HG03060 (cell line): ENCODE measurements at regions not wholly inside any gene's neighbourhood (a gene's known extent, or its start where the extent isn't known, plus 50 kb on each side); places are given as distances from the start of the nearest gene placed in this dataset.

Source experiments
- ATAC-seq: cut with Tn5 transposase; IDR thresholded peaks from one replicate; pipeline ENCODE4 v1.9.1; 2021; ENCODE audit warnings: low read depth, moderate number of reproducible peaks; ENCODE audit not compliant: unreplicated experiment

GRCh38 chr22:47592791-47593190, 830.3 kb downstream of the TBC1D22A start:
- no peak for ATAC-seq

DNA sequence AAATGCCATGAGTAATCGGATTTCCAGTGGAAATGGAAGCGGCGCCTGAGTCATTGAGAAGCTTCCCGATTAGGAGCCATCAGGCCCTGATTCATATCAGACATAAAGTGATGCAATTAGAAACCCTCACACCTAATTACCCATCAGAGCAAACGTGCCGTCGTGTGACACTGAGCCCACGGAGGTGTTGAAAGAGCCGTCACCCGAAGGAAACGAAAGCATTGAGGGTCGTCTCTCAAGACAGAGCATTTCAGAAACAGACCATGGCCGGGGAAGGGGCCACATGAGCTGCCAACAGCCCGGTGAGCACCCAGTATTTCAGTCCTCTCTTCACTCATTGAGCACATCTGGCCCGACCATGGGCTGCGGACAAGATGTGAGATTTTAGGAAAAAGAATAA, 829.3 kb downstream of the TBC1D22A start:
- ATAC-seq: no peak

DNA sequence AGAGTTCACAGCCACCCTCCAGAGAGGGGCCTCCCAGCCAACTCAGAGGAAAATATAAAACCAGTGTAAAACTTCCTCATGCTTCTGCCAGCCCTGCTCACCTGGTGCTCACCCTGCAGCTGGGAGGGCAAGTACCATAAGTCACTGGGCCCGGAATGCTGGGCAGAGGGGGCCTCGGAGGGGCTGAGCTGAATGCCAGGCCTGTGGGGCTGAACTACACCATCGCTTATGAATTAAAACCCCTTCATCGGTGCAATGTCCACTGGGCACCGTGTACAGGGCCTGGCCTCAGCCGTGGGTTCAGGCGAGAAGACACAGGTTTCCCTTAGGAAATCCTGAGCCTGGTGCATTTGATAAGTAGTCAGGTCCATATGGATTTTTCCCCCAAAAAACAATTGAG, 828.6 kb downstream of the TBC1D22A start:
- no peak for ATAC-seq

DNA sequence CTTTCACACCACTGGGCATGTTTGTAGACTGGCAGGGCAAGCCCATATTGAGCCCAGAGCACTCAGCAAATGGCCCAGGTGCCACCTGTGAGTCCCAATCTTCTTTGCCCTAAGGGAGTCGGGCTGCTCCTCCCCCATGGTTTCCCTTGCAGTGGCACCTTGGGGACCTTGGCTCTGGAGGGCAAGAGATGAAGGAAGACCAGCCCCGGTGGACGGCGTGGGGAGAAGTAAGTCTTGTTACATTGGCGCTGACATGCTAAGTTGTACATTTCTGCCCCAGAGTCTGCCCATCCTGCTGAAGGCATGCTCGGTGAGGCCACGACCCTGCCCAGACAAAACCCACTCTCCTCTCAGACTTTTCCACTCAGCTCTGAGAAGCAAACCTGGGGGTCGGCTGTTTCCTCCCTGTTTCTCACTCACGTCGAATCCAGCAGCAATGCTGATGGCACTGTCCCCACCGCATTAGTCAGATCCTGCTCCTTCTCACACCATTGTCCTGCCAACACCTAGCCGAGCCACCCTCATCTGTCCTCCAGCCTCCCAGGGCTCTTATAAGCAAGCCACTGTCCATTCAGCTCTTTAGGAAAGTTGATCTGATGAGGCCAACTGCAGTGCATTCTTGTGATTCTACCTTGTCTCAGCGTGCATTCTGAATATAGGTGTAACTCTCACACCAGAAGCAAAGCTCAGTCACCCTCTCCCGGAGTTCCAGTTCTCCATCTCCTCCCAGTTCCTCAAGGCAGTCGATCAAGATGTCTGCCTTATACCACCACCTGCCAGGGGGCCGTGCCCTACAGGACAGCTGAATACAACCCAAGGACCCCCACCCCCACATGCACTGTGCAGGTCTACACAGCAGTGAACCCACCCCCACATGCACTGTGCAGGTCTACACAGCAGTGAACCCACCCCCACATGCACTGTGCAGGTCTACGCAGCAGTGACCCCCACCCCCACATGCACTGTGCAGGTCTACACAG, 827.1 kb downstream of the TBC1D22A start:
- ATAC-seq: no peak

DNA sequence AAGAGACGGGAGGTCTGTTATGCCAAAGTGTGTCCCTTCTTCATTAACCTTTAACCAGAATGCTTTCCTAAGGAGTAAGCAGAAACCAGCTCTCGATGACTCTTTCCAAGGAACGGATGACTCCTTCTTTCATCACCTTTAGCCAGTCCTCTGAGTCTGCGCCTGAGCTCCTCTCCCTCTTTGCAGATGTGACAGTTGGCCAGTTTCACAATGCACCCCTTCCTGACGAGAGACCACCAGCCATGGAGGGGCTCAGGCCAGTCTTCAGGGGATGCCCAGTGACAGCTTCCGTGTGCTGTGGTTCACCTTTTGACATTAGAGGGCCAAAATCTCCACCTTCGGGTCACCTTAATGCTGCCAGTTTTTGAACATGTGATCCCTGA, 826.1 kb downstream of the TBC1D22A start:
- ATAC-seq: no peak

DNA sequence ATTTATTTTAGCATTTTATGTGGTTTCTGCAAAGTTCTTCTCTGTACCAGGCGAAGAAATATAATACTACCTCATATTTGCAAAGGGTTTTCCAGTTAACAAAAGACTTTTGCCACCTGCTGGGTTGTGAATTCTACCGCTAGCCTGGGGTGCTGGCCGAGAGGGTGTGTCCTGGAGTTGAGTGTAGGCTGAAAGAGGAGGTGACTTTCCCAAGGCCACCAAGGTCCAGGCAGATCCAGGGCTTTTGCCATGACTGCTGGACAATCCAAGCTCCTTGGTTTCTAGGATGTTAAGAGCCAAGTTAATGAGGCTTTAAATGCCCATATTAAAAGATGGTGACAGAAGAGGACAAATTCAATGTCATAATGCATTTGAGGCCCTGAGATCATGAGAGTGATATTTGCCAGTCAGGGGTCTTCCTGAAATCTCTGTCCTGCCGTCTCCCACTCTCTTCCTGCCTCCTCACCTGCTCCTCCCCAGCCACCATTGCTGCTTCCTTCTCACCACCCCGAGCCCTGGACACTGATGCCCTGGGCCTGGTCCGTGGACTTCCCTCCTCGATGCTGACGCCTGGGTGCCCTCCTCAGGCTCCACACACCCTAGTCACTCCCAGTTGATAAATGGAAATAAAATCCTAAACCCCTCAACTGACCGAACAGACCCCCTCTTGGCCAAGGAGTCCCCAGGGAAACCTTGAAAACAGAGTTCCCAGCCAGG, 825.6 kb downstream of the TBC1D22A start:
- no peak for ATAC-seq

GRCh38 chr22:47587361-47587760, 824.9 kb downstream of the TBC1D22A start:
- ATAC-seq: no peak

- ATAC-seq: no peak
These were observed 824.5 kb downstream of the TBC1D22A start for GRCh38 chr22:47586946-47587345.

- no peak for ATAC-seq
These were observed 823.6 kb downstream of the TBC1D22A start for GRCh38 chr22:47586038-47586437.

DNA sequence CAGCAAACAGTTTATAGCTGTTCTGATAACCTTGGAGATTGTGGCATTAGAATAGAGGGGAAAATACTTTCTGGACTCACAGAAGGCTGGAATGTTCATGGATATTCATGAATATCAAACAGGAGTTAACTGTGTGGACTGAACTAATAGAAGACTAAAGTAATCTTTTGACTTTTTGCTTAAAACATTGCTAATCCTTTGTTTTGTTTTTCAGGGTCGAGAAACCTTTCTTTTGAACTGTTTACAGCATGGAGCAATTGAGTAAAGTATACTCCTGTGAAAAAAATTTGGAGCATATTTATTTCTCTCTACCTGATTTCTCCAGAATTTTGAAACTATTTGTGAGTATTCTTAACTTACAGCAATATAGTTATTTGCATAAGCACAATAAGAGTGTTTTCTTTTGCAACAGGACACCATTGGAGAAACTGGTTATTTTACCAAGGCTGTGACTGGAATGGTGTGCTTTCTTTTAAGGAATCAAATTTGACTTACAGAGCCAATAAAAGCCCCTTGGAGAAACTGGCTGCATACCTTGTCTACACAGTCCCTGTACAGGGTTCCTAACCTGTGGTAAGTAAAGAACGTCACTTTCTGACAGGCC, 821.6 kb downstream of the TBC1D22A start:
- no peak for ATAC-seq

DNA sequence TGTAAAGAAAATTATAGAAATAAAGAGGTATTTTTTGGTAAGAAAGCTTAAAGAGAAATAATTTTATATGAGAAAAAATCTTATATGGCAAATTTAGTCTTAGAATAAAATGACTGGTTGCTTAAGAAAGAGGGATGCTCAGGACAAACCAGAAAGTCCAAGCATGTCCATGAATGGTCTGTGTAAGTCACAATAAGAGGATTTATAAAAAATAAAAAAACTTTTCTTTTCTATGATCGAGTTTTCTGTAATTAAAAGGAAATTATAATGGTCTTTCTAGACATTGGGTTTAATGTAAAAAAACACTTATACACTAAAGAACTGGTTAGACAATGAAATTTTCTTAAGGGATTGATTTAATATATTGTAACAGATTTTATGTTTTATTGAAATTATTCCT, 819.6 kb downstream of the TBC1D22A start:
- ATAC-seq: no peak

DNA sequence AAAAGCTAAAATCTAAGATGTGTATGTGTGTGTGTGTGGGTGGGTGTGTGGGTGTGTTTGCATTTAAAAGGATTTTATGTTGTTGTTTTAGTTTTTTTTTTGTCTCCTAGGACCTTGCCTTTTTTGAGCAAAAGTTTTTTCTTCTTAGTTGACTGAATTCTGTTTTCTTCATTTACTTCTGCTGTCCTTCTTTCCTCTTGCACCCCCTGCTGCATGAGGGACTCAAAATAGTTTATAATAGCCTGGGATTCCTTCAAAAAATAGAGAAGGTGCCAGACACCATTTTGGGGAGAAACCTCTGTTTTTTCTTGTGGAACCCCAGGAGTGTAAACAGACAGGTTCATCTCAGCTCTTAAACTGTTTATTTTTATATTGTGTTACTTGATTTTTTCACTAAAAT, 817.7 kb downstream of the TBC1D22A start:
- ATAC-seq: no peak

- ATAC-seq: no peak
These were observed 814.5 kb downstream of the TBC1D22A start for GRCh38 chr22:47576908-47577307.

- no peak for ATAC-seq
These were observed 812.8 kb downstream of the TBC1D22A start for GRCh38 chr22:47575291-47575690.

DNA sequence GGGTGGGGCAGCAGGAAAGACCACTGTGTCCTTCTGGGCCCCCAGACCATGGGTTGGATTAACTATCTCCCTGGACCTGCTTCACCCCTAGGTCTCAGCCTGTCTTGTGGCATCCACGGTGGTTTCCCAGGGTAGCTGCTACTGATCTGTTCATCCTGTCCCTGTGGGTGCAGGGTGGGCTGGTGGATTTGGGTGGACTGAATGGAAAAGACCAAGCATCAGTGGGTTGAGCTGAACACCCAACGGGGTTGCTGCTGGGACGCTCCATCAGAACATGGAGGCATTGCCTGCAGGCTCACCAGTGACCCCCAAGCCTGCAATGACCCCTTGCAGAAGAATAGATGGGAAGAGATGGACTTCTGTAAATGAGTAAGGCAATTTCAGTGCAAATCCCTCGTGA, 812.1 kb downstream of the TBC1D22A start:
- no peak for ATAC-seq

DNA sequence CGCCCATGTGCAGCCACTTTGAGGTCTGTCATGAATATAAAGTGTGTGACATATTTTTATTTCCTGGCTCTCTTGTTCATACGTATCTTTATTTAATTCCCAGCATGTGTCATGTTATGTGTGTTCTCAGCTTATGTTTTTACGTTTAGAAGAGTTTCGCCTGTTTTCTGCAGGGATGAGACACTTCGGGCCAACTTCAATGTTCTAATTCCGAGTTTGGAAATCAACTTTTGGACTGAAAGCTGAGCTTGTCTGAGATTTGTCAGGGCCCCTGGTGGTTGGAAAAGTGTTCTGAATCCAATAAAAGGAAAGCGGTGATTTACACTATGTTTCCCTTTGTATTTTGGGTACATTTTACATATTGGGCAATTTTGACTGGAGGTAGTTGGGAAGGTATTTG, 810.7 kb downstream of the TBC1D22A start:
- no peak for ATAC-seq

DNA sequence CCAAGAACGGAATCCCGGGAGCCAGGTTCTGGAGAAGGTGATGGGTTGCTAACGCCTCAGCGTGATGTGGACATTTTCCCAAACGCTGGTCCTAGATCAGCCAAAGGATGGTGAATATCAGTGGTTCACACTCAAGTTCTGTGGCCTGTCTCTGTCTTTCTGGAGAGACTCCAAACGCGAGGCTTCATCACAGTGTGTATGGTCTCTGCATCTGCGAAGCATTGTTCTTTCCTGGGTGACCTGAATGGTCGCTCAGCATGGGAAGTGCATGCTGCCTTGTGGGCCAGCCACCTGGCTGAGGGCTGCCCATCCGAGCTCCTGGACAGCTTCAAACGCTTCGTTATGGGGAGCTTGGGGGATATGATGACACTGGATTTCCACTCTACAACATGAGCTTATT, 810.0 kb downstream of the TBC1D22A start:
- no peak for ATAC-seq

DNA sequence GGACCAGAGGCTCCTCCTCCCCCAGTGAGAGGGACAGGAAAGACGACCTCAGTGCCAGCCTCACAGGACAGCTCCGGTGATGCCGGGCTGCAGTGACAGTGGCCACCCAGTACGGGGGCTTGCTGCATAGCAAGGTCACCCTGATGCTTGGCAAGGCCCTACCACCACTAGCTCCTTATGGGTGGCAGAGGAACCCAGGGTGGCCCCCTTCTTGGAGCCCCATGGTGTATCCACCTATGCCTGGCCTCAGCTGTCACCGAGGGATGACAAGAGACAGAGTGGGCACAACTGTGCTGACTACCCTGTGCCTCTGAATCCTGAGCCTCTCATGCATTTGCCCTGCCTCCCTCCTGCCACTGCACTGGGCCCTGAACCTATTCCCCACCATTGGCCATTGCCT, 809.2 kb downstream of the TBC1D22A start:
- no peak for ATAC-seq

DNA sequence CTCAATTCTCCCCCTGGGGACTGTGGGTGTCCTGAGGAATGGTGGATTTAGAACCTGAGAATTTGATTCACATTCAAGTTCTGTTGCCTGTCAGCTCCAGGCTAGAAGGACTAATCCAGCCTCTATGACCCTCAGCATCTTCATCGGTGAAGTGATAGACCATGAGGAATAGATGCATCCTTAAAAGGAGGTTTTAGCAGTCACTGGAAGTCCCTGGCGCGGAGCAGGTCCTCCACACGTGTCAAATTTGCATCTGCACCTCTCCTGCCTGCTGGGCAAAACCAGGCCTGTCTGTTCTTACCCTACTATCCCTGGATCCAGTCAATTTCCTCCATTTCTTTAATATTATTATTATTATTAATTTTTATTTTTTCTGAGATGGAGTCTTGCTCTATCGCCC, 808.4 kb downstream of the TBC1D22A start:
- ATAC-seq: no peak

DNA sequence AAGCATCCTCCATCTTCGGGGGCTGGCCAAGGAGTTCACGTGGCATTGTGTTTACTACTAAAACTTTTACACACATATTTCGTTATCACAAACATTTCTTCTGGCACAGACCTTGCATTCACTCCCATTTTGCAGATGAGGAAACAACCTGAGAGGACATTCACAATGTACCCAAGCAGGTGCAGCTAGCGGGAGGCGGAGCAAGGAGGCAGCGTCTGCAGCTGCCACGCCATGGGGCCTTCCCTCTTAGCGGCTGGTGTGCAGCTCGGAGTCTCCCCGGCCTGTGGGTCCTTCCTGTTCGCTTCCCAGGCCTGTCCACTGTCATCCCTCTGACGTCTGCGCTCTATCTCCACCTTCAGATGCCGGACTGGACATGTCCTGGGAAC, 807.8 kb downstream of the TBC1D22A start:
- no peak for ATAC-seq
